HepG2 (cell line): ENCODE measurements at regions not wholly inside any gene's neighbourhood (a gene's known extent, or its start where the extent isn't known, plus 50 kb on each side); places are given as distances from the start of the nearest gene placed in this dataset.

Source experiments
- ATAC-seq: fragments of 200-7000 bp; cut with Tn5 transposase; 3 replicates; pipeline ENCODE4 v1.9.1; 2020; ENCODE audit warnings: mild to moderate bottlenecking, moderate library complexity
- BruUV-seq: library from RNA; stranded (reverse); fragments of 400-500 nt; replicated peaks from 2 replicates; lab custom pipeline; 2021; lab: Mats Ljungman, UMichigan
- CTCF ChIA-PET: fragments of 300-600 bp; formaldehyde crosslinking; extraction: SDS; loops from one replicate; lab custom pipeline; 2021; ENCODE audit warnings: low total read pairs, inconsistent platforms, low intra/inter-chr PET ratio; lab: Yijun Ruan, JAX
- POLR2A ChIA-PET: fragments of 350-600 bp; sonication (Branson Sonifier 250); formaldehyde crosslinking; loops from one replicate; lab custom pipeline; 2020; ENCODE audit warnings: antibody characterized with exemption, inconsistent platforms; lab: Yijun Ruan, JAX
- DNase-seq: peaks from one replicate; pipeline ENCODE4 v3.0.0-alpha.2; 2015; ENCODE audit warnings: low spot score
- FAIRE-seq: peaks from 3 replicates; lab custom pipeline; 2011; peaks lifted over from hg19 to GRCh38; lab: Jason Lieb, UNC
- H2AFZ ChIP-seq: one replicate; pipeline ENCODE4 v1.6.1; 2011; ENCODE audit warnings: low read length, inconsistent platforms
- H3K27ac ChIP-seq: fragments of 300-600 bp; 3 replicates; pipeline ENCODE4 v1.8.0; 2011; ENCODE audit warnings: mixed run types, mild to moderate bottlenecking, mixed read lengths, low read length, inconsistent platforms; ENCODE audit not compliant: insufficient read depth; ENCODE audit errors: extremely low read length
- H3K27me3 ChIP-seq, 2 experiments: fragments of 200-600 bp in 1 of 2; 2 replicates in 1 of 2; 3 replicates in 1 of 2; pipeline versions ENCODE4 v1.6.0 to v1.8.0; 2011; ENCODE audit warnings: low read length in 2 of 2, mild to moderate bottlenecking in 2 of 2, moderate library complexity in 2 of 2, inconsistent platforms in 1 of 2; ENCODE audit not compliant: insufficient read depth in 2 of 2, control insufficient read depth in 1 of 2
- H3K36me3 ChIP-seq, 2 experiments: fragments of 200-600 bp in 1 of 2; replicated peaks in 1 of 2; 2 replicates in 1 of 2; 3 replicates in 1 of 2; pipeline versions ENCODE4 v1.5.1 to v1.8.0; 2011; ENCODE audit warnings: low read length in 2 of 2, inconsistent platforms in 1 of 2; ENCODE audit not compliant: insufficient read depth in 2 of 2, control insufficient read depth in 1 of 2
- H3K4me1 ChIP-seq: 2 replicates; pipeline ENCODE4 v1.5.1; 2012; ENCODE audit warnings: low read length, inconsistent platforms; ENCODE audit not compliant: insufficient read depth
- H3K4me2 ChIP-seq: 2 replicates; pipeline ENCODE4 v1.6.0; 2011; ENCODE audit warnings: low read depth, low read length, inconsistent platforms
- H3K4me3 ChIP-seq, 3 experiments: fragments of 200-600 bp in 1 of 3; sonication (generic), shearing (Covaris generic) in 1 of 3; replicated peaks in 1 of 3; 2 replicates each; pipeline ENCODE4 v1.5.1; 2011 to 2016; ENCODE audit warnings: low read length in 3 of 3, inconsistent platforms in 2 of 3, low read depth in 2 of 3, mild to moderate bottlenecking in 2 of 3, control low read depth in 1 of 3, mixed read lengths in 1 of 3; ENCODE audit not compliant: insufficient read depth in 1 of 3
- H3K79me2 ChIP-seq: one replicate; pipeline ENCODE4 v1.6.1; 2011; ENCODE audit warnings: low read length, inconsistent platforms; ENCODE audit not compliant: insufficient read depth
- H3K9ac ChIP-seq: 2 replicates; pipeline ENCODE4 v1.6.0; 2011; ENCODE audit warnings: mild to moderate bottlenecking, low read depth, low read length, inconsistent platforms; ENCODE audit not compliant: insufficient read depth
- H3K9me3 ChIP-seq: 2 replicates; pipeline ENCODE4 v1.5.1; 2012; ENCODE audit warnings: mild to moderate bottlenecking, low read length
- H4K20me1 ChIP-seq: 2 replicates; pipeline ENCODE4 v1.6.0; 2011; ENCODE audit warnings: inconsistent platforms, mild to moderate bottlenecking, low read length, moderate library complexity; ENCODE audit not compliant: insufficient read depth
- ARHGAP35 ChIP-seq: sonication (generic); formaldehyde crosslinking; IDR thresholded peaks from 2 replicates; pipeline ENCODE4 v1.9.0; 2022; ENCODE audit warnings: mild to moderate bottlenecking, inconsistent platforms, moderate library complexity, missing genetic modification reagents, borderline replicate concordance
- ARNT2 ChIP-seq: sonication (generic); formaldehyde crosslinking; IDR thresholded peaks from 2 replicates; pipeline ENCODE4 v1.8.0; 2022; ENCODE audit warnings: mild to moderate bottlenecking, low read depth, missing genetic modification reagents, moderate library complexity
- CBFB ChIP-seq: sonication (generic); formaldehyde crosslinking; IDR thresholded peaks from 2 replicates; pipeline ENCODE4 v1.4.0; 2020; ENCODE audit warnings: missing genetic modification reagents
- FOXA1 ChIP-seq, 2 experiments: fragments of 450-650 bp in 1 of 2; sonication (generic) in 1 of 2; formaldehyde crosslinking in 1 of 2; IDR thresholded peaks; 2 replicates each; pipeline versions ENCODE4 v1.4.0 to v1.6.1; 2016 to 2020; ENCODE audit warnings: missing genetic modification reagents in 1 of 2
- NCOA2 ChIP-seq: sonication (generic); formaldehyde crosslinking; IDR thresholded peaks from 2 replicates; pipeline ENCODE4 v1.8.0; 2022; ENCODE audit warnings: inconsistent platforms
- ZFYVE20 ChIP-seq: sonication (generic); formaldehyde crosslinking; IDR thresholded peaks from 2 replicates; pipeline ENCODE4 v1.8.0; 2023; ENCODE audit warnings: low read depth, mild to moderate bottlenecking, moderate library complexity, missing genetic modification reagents, borderline replicate concordance
- ZNF367 ChIP-seq: sonication (generic); formaldehyde crosslinking; IDR thresholded peaks from 2 replicates; pipeline ENCODE4 v1.4.0; 2020; ENCODE audit warnings: missing genetic modification reagents, borderline replicate concordance
- ZNF569 ChIP-seq: sonication (generic); formaldehyde crosslinking; IDR thresholded peaks from 2 replicates; pipeline ENCODE4 v1.5.0; 2020; ENCODE audit warnings: mild to moderate bottlenecking, missing genetic modification reagents, moderate library complexity, borderline replicate concordance
- ZNF605 ChIP-seq: sonication (generic); formaldehyde crosslinking; IDR thresholded peaks from 2 replicates; pipeline ENCODE4 v1.8.0; 2022; ENCODE audit warnings: mild to moderate bottlenecking, missing genetic modification reagents
- ZNF788 ChIP-seq: sonication (generic); formaldehyde crosslinking; IDR thresholded peaks from 2 replicates; pipeline ENCODE4 v1.5.0; 2020; ENCODE audit warnings: mild to moderate bottlenecking, missing genetic modification reagents, borderline replicate concordance
- WGBS: methylation state at CpG from one replicate; pipeline ENCODE4 v1.1.6; 2017; ENCODE audit warnings: low lambda C conversion rate; 5-methylcytosine and 5-hydroxymethylcytosine counted together
- in situ Hi-C: cut with HindIII; loops from 2 replicates; pipeline ENCODE4 v1.10.0; 2017; ENCODE audit warnings: low pct_unique_long_range_greater_than_20kb; ENCODE audit not compliant: extremely low pct_ligation_motif_present
- intact Hi-C: fragments of 100-400 bp; cut with micrococcal nuclease; formaldehyde crosslinking; loops from one replicate; pipeline ENCODE4 v1.10.0; 2022; ENCODE audit not compliant: unreplicated experiment
- TF ChIP-seq, protein P1 (sequence below): sonication (generic); formaldehyde crosslinking; conservative IDR thresholded peaks from 2 replicates; pipeline ENCODE4 v1.8.0; 2022; ENCODE audit warnings: mild to moderate bottlenecking, moderate library complexity, missing genetic modification reagents
- TF ChIP-seq, protein P2 (sequence below): sonication (generic); formaldehyde crosslinking; IDR thresholded peaks from 2 replicates; pipeline ENCODE4 v1.8.0; 2022; ENCODE audit warnings: low read depth, missing genetic modification reagents
- TF ChIP-seq, protein P3 (sequence below): IDR thresholded peaks from 2 replicates; pipeline ENCODE4 v1.6.1; 2016; ENCODE audit warnings: low read depth, control low read depth
- TF ChIP-seq, protein P4 (sequence below): sonication (generic); formaldehyde crosslinking; IDR thresholded peaks from 2 replicates; pipeline ENCODE4 v1.8.0; 2022; ENCODE audit warnings: mild to moderate bottlenecking, missing genetic modification reagents

DNA sequence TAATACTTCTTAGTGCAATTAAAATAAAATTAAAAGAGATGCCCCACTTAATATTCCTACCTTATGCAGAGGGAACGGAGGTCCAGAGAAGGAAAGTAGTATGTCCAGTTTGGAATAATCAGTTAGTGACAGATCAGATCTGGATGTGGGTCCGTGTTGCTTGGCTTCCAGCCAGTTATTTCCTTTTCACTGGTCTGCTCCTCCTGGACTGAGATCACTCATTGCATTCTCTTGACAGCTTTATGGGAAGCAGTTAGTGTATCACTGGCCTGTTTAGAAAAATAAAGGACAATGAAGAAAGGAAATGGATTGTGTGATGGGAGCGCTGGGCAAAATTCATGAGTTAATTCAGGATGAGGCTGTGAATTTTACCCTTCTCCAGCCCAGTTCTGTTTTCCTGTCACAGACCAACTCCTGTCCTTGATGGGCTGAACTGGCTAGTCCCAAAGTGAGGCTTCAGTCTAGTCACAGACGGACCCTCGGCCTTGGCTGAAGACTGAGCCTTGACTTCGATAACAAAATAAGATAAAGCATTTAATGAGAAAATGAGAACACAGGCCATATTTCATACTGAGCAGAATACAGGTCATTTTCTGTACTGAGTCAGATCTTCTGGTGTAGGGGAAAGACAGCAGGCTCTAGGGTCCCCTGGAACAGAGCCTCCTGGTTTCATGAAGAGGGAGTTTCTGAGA is 85.2 kb upstream of the TRABD2B start:
- TF ChIP-seq CBFB, result no peak
- TF ChIP-seq ZNF367 (CRISPR knock-in tag), result no peak
- TF ChIP-seq NCOA2 (CRISPR knock-in tag), result no peak
- TF ChIP-seq, protein P1, sequence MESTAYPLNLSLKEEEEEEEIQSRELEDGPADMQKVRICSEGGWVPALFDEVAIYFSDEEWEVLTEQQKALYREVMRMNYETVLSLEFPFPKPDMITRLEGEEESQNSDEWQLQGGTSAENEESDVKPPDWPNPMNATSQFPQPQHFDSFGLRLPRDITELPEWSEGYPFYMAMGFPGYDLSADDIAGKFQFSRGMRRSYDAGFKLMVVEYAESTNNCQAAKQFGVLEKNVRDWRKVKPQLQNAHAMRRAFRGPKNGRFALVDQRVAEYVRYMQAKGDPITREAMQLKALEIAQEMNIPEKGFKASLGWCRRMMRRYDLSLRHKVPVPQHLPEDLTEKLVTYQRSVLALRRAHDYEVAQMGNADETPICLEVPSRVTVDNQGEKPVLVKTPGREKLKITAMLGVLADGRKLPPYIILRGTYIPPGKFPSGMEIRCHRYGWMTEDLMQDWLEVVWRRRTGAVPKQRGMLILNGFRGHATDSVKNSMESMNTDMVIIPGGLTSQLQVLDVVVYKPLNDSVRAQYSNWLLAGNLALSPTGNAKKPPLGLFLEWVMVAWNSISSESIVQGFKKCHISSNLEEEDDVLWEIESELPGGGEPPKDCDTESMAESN, result no peak
- TF ChIP-seq ARNT2 (CRISPR knock-in tag), result no peak
- TF ChIP-seq, protein P2, sequence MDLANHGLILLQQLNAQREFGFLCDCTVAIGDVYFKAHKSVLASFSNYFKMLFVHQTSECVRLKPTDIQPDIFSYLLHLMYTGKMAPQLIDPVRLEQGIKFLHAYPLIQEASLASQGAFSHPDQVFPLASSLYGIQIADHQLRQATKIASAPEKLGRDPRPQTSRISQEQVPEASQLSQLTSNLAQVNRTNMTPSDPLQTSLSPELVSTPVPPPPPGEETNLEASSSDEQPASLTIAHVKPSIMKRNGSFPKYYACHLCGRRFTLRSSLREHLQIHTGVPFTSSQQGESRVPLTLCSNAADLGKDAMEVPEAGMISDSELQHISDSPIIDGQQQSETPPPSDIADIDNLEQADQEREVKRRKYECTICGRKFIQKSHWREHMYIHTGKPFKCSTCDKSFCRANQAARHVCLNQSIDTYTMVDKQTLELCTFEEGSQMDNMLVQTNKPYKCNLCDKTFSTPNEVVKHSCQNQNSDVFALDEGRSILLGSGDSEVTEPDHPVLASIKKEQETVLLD, result no peak
- TF ChIP-seq ZFYVE20 (CRISPR knock-in tag), result no peak
- TF ChIP-seq ARHGAP35 (CRISPR knock-in tag), result no peak
- no peak for TF ChIP-seq FOXA1 (IDR thresholded peaks at IDR 0.05)
- no peak for TF ChIP-seq FOXA1 (CRISPR knock-in tag; IDR thresholded peaks at IDR 0.05)
- TF ChIP-seq ZNF605 (CRISPR knock-in tag), result no peak
- TF ChIP-seq, protein P3, sequence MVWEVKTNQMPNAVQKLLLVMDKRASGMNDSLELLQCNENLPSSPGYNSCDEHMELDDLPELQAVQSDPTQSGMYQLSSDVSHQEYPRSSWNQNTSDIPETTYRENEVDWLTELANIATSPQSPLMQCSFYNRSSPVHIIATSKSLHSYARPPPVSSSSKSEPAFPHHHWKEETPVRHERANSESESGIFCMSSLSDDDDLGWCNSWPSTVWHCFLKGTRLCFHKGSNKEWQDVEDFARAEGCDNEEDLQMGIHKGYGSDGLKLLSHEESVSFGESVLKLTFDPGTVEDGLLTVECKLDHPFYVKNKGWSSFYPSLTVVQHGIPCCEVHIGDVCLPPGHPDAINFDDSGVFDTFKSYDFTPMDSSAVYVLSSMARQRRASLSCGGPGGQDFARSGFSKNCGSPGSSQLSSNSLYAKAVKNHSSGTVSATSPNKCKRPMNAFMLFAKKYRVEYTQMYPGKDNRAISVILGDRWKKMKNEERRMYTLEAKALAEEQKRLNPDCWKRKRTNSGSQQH (CRISPR knock-in tag), result no peak
- no peak for TF ChIP-seq ZNF569 (CRISPR knock-in tag)
- TF ChIP-seq, protein P4, sequence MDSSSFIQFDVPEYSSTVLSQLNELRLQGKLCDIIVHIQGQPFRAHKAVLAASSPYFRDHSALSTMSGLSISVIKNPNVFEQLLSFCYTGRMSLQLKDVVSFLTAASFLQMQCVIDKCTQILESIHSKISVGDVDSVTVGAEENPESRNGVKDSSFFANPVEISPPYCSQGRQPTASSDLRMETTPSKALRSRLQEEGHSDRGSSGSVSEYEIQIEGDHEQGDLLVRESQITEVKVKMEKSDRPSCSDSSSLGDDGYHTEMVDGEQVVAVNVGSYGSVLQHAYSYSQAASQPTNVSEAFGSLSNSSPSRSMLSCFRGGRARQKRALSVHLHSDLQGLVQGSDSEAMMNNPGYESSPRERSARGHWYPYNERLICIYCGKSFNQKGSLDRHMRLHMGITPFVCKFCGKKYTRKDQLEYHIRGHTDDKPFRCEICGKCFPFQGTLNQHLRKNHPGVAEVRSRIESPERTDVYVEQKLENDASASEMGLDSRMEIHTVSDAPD (CRISPR knock-in tag), result no peak
- no peak for TF ChIP-seq ZNF788 (CRISPR knock-in tag)
- ChIA-PET POLR2A (no interaction called here), CTCF (no interaction called here)
- no TSS peak for BruUV-seq
- intact Hi-C loops, result no loop called here
- no peaks in the 10 kb centered on the region for H3K27me3 ChIP-seq
- FAIRE-seq, result no peak
- DNase-seq, result no peak
- no peaks in the 10 kb centered on the region for H3K79me2 ChIP-seq
- H3K27ac ChIP-seq, result no peak overlapping the region
- ATAC-seq, result no peak
- in situ Hi-C loops, result no loop called here
- H2AFZ ChIP-seq, result no peak overlapping the region
- H4K20me1 ChIP-seq, result no peaks in the 10 kb centered on the region
- H3K4me2 ChIP-seq, result no peak overlapping the region
- H3K9me3 ChIP-seq, result no peaks in the 10 kb centered on the region
- WGBS, result 7% methylated on average over 6 of the region's 6 CpGs
- H3K4me1 ChIP-seq, result no peaks in the 10 kb centered on the region
- H3K9ac ChIP-seq, result no peak overlapping the region
- no peaks in the 10 kb centered on the region for H3K36me3 ChIP-seq
- no peak overlapping the region for H3K4me3 ChIP-seq
